ENCODE measurements at regions not wholly inside any gene's neighbourhood (a gene's known extent, or its start where the extent isn't known, plus 50 kb on each side); places are given as distances from the start of the nearest gene placed in this dataset.
A peak's percentile ranks its signal among the peaks of the same experiment; 100 is the strongest.

DNA sequence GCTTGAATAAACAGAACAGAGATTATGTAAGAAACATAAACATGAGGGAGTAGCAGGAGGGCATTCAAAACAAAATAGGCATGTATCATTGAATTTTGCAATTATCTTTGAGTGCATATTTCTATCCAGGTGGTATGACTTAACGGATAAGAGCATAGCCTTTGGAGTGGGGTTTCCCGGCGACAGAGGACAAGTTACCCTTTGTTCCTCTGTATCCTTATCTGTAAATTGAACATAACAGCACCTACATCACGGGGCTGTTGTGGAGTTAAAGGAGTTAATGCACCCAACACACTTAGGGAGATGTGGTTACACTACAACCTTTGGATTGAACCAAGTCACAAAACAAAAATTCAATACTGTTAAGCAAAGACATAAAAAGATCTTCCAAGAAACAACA lies 314.6 kb upstream of the KIF2A start:
- no peaks in the 10 kb centered on the region for H3K36me3 ChIP-seq (ENCODE audit: control insufficient read depth in 3 of 3, insufficient read depth in 2 of 3, low read depth in 1 of 3, low read length in 3 of 3)
- no peak overlapping the region for H3K4me3 ChIP-seq (ENCODE audit: low read depth in 1 of 3, low read length in 3 of 3)
- no peaks in the 10 kb centered on the region for H3K27me3 ChIP-seq (ENCODE audit: control insufficient read depth in 3 of 3, insufficient read depth in 3 of 3, low read length in 3 of 3)
- H3K27ac ChIP-seq (ENCODE audit: low read depth in 1 of 3, low read length in 2 of 3), result peak overlapping the region in 1 of 3 donors; percentile 37
- peaks cover 0 to 18% (median 0%) of the 10 kb centered on the region in 3 donors for H3K4me1 ChIP-seq (ENCODE audit: control insufficient read depth in 3 of 3, insufficient read depth in 2 of 3, low read depth in 1 of 3, low read length in 2 of 3)
- FAIRE-seq, result no peak
- peaks cover 0 to 5% of the 10 kb centered on the region in 2 donors for H3K9me3 ChIP-seq (ENCODE audit: control insufficient read depth in 2 of 2, insufficient read depth in 1 of 2, low read depth in 1 of 2, low read length in 1 of 2)
- peak; percentile 1 to 76 for DNase-seq
- WGBS, 3 donors, result 8 to 54% (median 31%) methylated on average over 4 of the region's 4 CpGs

DNA sequence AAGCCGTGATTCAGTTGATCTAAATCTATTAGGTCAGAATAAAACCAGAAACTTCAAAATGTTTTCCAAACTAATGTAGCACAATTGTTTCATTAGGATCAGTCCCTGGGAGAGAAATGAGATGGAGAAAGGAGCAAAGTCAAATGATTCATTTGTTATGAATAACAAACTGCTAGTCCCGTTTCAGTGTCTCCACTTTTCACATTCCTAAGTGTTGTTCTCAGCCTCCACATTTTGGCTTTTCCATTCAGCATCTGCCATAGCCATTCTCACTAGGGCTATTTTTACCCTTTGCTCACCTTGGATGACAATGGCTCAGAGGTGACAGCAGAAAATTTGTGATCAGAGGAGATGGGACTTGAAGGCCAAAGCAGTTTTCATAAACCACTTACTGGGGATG lies 314.1 kb upstream of the KIF2A start:
- Histone ChIP-seq H3K9me3 (ENCODE audit: control insufficient read depth in 2 of 2, insufficient read depth in 1 of 2, low read depth in 1 of 2, low read length in 1 of 2) (peaks cover 0 to 3% of the 10 kb centered on the region in 2 donors), H3K4me3 (ENCODE audit: low read depth in 1 of 3, low read length in 3 of 3) (no peak overlapping the region), H3K27ac (ENCODE audit: low read depth in 1 of 3, low read length in 2 of 3) (peak overlapping the region in 1 of 3 donors; percentile 37), H3K27me3 (ENCODE audit: control insufficient read depth in 3 of 3, insufficient read depth in 3 of 3, low read length in 3 of 3) (no peaks in the 10 kb centered on the region), H3K36me3 (ENCODE audit: control insufficient read depth in 3 of 3, insufficient read depth in 2 of 3, low read depth in 1 of 3, low read length in 3 of 3) (no peaks in the 10 kb centered on the region), H3K4me1 (ENCODE audit: control insufficient read depth in 3 of 3, insufficient read depth in 2 of 3, low read depth in 1 of 3, low read length in 2 of 3) (peaks cover 0 to 21% (median 0%) of the 10 kb centered on the region in 3 donors)
- DNase-seq (no peak), FAIRE-seq (no peak)
- 14 to 37% (median 28%) methylated on average over 2 of the region's 2 CpGs for WGBS, 3 donors

DNA sequence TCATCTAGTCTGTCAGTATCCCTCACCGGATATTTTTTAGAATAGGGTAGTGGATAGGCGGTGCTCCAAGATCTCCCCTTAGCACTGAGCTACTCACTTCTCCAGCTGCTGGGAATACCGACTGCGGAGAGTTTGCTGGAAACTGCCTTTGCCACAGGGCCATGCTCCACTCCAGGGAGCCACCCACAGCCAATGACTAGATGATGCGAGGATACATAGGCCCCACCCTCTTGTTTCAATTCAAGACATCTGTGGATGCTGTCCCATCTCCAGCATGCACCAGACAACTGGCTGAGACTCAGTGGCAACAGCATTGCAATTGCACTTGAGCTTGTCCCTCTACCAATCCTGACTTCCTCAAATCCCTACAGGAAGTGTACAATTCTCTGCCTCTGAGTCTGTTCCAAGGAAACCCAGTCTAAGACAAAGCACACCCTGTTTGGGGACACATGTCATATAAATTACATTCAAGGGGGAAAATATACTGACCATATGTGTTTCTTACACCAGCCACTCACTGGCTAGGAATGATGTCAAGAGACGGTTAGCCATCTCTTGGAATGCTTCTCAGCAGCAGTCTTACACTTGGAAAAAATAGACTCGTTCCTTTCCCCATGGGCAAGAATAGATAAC lies 312.6 kb upstream of the KIF2A start:
- no peak overlapping the region for H3K4me3 ChIP-seq (ENCODE audit: low read depth in 1 of 3, low read length in 3 of 3)
- no peaks in the 10 kb centered on the region for H3K36me3 ChIP-seq (ENCODE audit: control insufficient read depth in 3 of 3, insufficient read depth in 2 of 3, low read depth in 1 of 3, low read length in 3 of 3)
- no peaks in the 10 kb centered on the region for H3K9me3 ChIP-seq (ENCODE audit: control insufficient read depth in 2 of 2, insufficient read depth in 1 of 2, low read depth in 1 of 2, low read length in 1 of 2)
- FAIRE-seq (no peak), DNase-seq (no peak)
- 81 to 88% (median 87%) methylated on average over 7 of the region's 7 CpGs for WGBS, 3 donors
- no peaks in the 10 kb centered on the region for H3K27me3 ChIP-seq (ENCODE audit: control insufficient read depth in 3 of 3, insufficient read depth in 3 of 3, low read length in 3 of 3)
- no peak overlapping the region for H3K27ac ChIP-seq (ENCODE audit: low read depth in 1 of 3, low read length in 2 of 3)
- H3K4me1 ChIP-seq (ENCODE audit: control insufficient read depth in 3 of 3, insufficient read depth in 2 of 3, low read depth in 1 of 3, low read length in 2 of 3), result peaks cover 0 to 27% (median 0%) of the 10 kb centered on the region in 3 donors

DNA sequence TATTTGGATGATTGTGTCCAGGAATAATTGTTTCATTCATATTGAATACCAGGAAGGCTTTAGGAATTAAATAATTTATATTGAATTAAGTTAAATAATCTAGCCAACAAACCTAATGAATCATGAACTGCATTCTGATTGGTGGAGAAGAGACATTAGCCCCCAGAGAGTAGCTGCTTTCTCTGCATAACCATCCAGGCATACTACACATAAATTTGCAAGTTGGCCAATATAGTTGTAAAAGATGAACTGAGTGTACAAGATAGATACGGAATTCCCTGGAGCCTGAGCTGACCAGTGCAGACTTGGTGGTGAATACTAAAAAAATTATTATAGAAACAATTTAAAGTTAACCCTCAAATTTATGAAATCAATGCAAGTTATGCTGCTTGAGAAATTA lies 311.8 kb upstream of the KIF2A start:
- Histone ChIP-seq H3K4me3 (ENCODE audit: low read depth in 1 of 3, low read length in 3 of 3) (no peak overlapping the region), H3K4me1 (ENCODE audit: control insufficient read depth in 3 of 3, insufficient read depth in 2 of 3, low read depth in 1 of 3, low read length in 2 of 3) (peaks cover 0 to 27% (median 0%) of the 10 kb centered on the region in 3 donors), H3K9me3 (ENCODE audit: control insufficient read depth in 2 of 2, insufficient read depth in 1 of 2, low read depth in 1 of 2, low read length in 1 of 2) (no peaks in the 10 kb centered on the region), H3K36me3 (ENCODE audit: control insufficient read depth in 3 of 3, insufficient read depth in 2 of 3, low read depth in 1 of 3, low read length in 3 of 3) (no peaks in the 10 kb centered on the region), H3K27ac (ENCODE audit: low read depth in 1 of 3, low read length in 2 of 3) (no peak overlapping the region), H3K27me3 (ENCODE audit: control insufficient read depth in 3 of 3, insufficient read depth in 3 of 3, low read length in 3 of 3) (no peaks in the 10 kb centered on the region)
- DNase-seq (no peak), FAIRE-seq (no peak)
- WGBS, 3 donors, result 81 to 88% (median 83%) methylated on average over 1 of the region's 1 CpG

DNA sequence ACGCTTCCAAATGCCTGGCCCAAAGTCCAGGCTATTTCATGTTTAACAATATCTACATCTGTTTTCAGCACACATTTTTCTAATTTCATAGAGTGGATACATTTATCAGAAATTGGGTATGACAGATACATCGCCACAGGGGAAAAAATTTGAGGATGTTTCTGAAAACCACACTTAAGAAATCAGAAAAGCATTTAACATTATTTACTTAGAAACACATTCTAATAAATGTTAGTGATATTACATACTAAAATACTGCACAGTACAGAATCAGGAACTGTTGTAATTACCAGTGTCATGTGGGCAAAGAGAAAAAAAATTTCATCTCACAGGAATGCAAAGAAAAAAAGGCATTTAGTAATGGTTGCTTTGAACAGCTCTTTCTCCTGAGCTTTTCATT lies 310.5 kb upstream of the KIF2A start:
- Histone ChIP-seq H3K9me3 (ENCODE audit: control insufficient read depth in 2 of 2, insufficient read depth in 1 of 2, low read depth in 1 of 2, low read length in 1 of 2) (peaks cover 0 to 2% of the 10 kb centered on the region in 2 donors), H3K27ac (ENCODE audit: low read depth in 1 of 3, low read length in 2 of 3) (no peak overlapping the region), H3K27me3 (ENCODE audit: control insufficient read depth in 3 of 3, insufficient read depth in 3 of 3, low read length in 3 of 3) (no peaks in the 10 kb centered on the region), H3K4me3 (ENCODE audit: low read depth in 1 of 3, low read length in 3 of 3) (no peak overlapping the region), H3K36me3 (ENCODE audit: control insufficient read depth in 3 of 3, insufficient read depth in 2 of 3, low read depth in 1 of 3, low read length in 3 of 3) (no peaks in the 10 kb centered on the region), H3K4me1 (ENCODE audit: control insufficient read depth in 3 of 3, insufficient read depth in 2 of 3, low read depth in 1 of 3, low read length in 2 of 3) (peaks cover 0 to 26% (median 0%) of the 10 kb centered on the region in 3 donors)
- DNase-seq (no peak), FAIRE-seq (no peak)
- 79 to 82% (median 81%) methylated on average over 2 of the region's 2 CpGs for WGBS, 3 donors

DNA sequence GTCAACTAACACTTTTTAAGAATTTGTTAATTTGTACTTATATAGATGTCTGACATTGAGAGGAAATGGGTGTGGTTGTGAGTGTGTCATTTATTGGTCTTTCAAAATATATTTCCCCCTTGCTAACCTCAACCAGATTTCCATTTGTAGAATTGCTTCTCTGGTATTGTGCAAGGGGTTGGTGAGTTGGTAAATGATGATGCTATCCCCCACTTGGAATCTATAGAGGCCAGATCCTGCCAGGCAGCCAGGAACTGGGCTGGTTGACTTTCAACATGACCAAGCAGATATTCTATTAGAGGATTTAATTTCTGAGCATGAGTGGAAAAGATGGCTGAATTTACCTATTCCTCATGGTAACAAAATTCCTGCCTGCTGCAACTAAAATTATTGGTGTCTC lies 306.6 kb upstream of the KIF2A start:
- Histone ChIP-seq H3K36me3 (ENCODE audit: control insufficient read depth in 3 of 3, insufficient read depth in 2 of 3, low read depth in 1 of 3, low read length in 3 of 3) (no peaks in the 10 kb centered on the region), H3K9me3 (ENCODE audit: control insufficient read depth in 2 of 2, insufficient read depth in 1 of 2, low read depth in 1 of 2, low read length in 1 of 2) (peaks cover 0 to 2% of the 10 kb centered on the region in 2 donors), H3K27me3 (ENCODE audit: control insufficient read depth in 3 of 3, insufficient read depth in 3 of 3, low read length in 3 of 3) (no peaks in the 10 kb centered on the region), H3K4me3 (ENCODE audit: low read depth in 1 of 3, low read length in 3 of 3) (no peak overlapping the region), H3K27ac (ENCODE audit: low read depth in 1 of 3, low read length in 2 of 3) (no peak overlapping the region), H3K4me1 (ENCODE audit: control insufficient read depth in 3 of 3, insufficient read depth in 2 of 3, low read depth in 1 of 3, low read length in 2 of 3) (peaks cover 0 to 16% (median 0%) of the 10 kb centered on the region in 3 donors)
- FAIRE-seq, result no peak
- DNase-seq, result no peak

DNA sequence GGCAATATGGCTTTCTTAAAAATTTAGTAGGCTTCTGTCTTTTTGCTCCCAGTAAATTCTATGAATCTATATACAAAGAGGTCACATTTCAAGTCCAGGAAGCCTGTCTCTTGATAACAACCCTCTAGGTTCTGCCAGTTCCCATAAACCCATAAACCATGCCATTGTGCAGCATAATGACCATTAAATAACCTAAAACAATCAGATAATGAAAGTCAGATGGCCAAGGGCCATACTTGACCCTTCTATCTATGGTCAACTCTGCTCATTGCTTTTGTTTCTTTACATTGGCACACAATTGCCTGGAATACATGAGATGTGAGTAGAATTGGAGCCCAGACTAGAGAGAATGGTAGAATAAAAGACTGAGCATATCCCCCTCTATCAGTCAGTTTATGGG lies 305.4 kb upstream of the KIF2A start:
- Histone ChIP-seq H3K4me1 (ENCODE audit: control insufficient read depth in 3 of 3, insufficient read depth in 2 of 3, low read depth in 1 of 3, low read length in 2 of 3) (peaks cover 0 to 16% (median 0%) of the 10 kb centered on the region in 3 donors), H3K36me3 (ENCODE audit: control insufficient read depth in 3 of 3, insufficient read depth in 2 of 3, low read depth in 1 of 3, low read length in 3 of 3) (no peaks in the 10 kb centered on the region), H3K9me3 (ENCODE audit: control insufficient read depth in 2 of 2, insufficient read depth in 1 of 2, low read depth in 1 of 2, low read length in 1 of 2) (peaks cover 0 to 2% of the 10 kb centered on the region in 2 donors), H3K4me3 (ENCODE audit: low read depth in 1 of 3, low read length in 3 of 3) (no peak overlapping the region), H3K27me3 (ENCODE audit: control insufficient read depth in 3 of 3, insufficient read depth in 3 of 3, low read length in 3 of 3) (no peaks in the 10 kb centered on the region), H3K27ac (ENCODE audit: low read depth in 1 of 3, low read length in 2 of 3) (no peak overlapping the region)
- FAIRE-seq (no peak), DNase-seq (no peak)

DNA sequence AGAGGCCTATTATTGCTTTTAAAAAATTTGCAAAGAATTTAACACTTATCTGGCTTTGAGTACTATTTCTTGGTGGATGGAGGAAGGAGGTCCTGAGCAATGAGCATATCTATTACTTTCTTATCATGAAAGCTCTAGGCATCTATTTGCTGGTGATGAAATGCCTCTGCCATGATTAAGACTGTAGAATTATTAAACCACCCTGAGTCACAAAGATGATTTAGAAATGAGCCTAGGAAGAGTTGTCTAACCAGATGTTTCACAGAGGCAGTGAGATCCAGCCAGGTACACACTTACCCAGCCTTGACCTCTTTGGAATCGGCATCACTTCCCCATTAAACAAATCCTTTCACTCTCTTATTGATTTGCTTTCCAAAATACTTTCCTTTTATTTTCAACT lies 304.4 kb upstream of the KIF2A start:
- no peaks in the 10 kb centered on the region for H3K27me3 ChIP-seq (ENCODE audit: control insufficient read depth in 3 of 3, insufficient read depth in 3 of 3, low read length in 3 of 3)
- no peaks in the 10 kb centered on the region for H3K36me3 ChIP-seq (ENCODE audit: control insufficient read depth in 3 of 3, insufficient read depth in 2 of 3, low read depth in 1 of 3, low read length in 3 of 3)
- H3K4me1 ChIP-seq (ENCODE audit: control insufficient read depth in 3 of 3, insufficient read depth in 2 of 3, low read depth in 1 of 3, low read length in 2 of 3), result peaks cover 0 to 9% (median 0%) of the 10 kb centered on the region in 3 donors
- FAIRE-seq (no peak), DNase-seq (peak in 1 of 2 donors; percentile 42)
- peak overlapping the region in 1 of 3 donors; percentile 20 for H3K27ac ChIP-seq (ENCODE audit: low read depth in 1 of 3, low read length in 2 of 3)
- 52 to 80% (median 65%) methylated on average over 1 of the region's 1 CpG for WGBS, 3 donors
- H3K4me3 ChIP-seq (ENCODE audit: low read depth in 1 of 3, low read length in 3 of 3), result no peak overlapping the region
- H3K9me3 ChIP-seq (ENCODE audit: control insufficient read depth in 2 of 2, insufficient read depth in 1 of 2, low read depth in 1 of 2, low read length in 1 of 2), result peaks cover 0 to 2% of the 10 kb centered on the region in 2 donors

DNA sequence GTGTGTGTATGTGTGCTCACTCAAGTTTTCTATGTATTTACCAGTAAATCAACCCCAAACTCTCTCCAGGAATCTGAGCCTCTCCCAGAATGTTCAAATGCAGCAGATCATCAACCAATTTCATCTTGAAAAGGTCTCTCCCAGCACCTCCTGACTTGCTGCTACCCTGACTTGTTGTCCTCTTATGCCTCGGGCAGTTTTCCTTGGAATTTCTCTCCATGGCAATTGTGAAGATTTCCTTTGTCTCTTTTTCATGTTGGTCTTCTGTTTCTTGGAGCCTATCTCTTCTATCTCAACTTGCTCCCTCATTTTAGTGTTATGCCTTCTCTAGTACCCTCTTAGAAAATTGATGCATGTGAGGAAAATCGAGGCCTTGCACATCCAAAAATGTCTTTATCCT lies 303.6 kb upstream of the KIF2A start:
- FAIRE-seq (no peak), DNase-seq (no peak)
- Histone ChIP-seq H3K4me1 (ENCODE audit: control insufficient read depth in 3 of 3, insufficient read depth in 2 of 3, low read depth in 1 of 3, low read length in 2 of 3) (peaks cover 0 to 3% (median 0%) of the 10 kb centered on the region in 3 donors), H3K36me3 (ENCODE audit: control insufficient read depth in 3 of 3, insufficient read depth in 2 of 3, low read depth in 1 of 3, low read length in 3 of 3) (no peaks in the 10 kb centered on the region), H3K27ac (ENCODE audit: low read depth in 1 of 3, low read length in 2 of 3) (no peak overlapping the region), H3K27me3 (ENCODE audit: control insufficient read depth in 3 of 3, insufficient read depth in 3 of 3, low read length in 3 of 3) (no peaks in the 10 kb centered on the region), H3K4me3 (ENCODE audit: low read depth in 1 of 3, low read length in 3 of 3) (no peak overlapping the region), H3K9me3 (ENCODE audit: control insufficient read depth in 2 of 2, insufficient read depth in 1 of 2, low read depth in 1 of 2, low read length in 1 of 2) (peaks cover 0 to 2% of the 10 kb centered on the region in 2 donors)
- 67 to 77% (median 77%) methylated on average over 2 of the region's 2 CpGs for WGBS, 3 donors

Data from small intestine (tissue), 7 donors.